Bronchial epithelial cell (primary cell): ENCODE measurements at regions not wholly inside any gene's neighbourhood (a gene's known extent, or its start where the extent isn't known, plus 50 kb on each side); places are given as distances from the start of the nearest gene placed in this dataset.

Experiments
- DNase-seq: peaks from one replicate; pipeline ENCODE4 v3.0.0-alpha.2; 2010; ENCODE audit warnings: low read depth
- FAIRE-seq: peaks from 2 replicates; lab custom pipeline; 2011; peaks lifted over from hg19 to GRCh38; lab: Jason Lieb, UNC
- H3K27me3 ChIP-seq: 2 replicates; pipeline ENCODE4 v1.5.1; 2011; ENCODE audit warnings: low read length; ENCODE audit not compliant: control insufficient read depth, insufficient read depth
- H3K36me3 ChIP-seq: 2 replicates; pipeline ENCODE4 v1.5.1; 2011; ENCODE audit warnings: low read length; ENCODE audit not compliant: control insufficient read depth, insufficient read depth
- H3K4me3 ChIP-seq: 2 replicates; pipeline ENCODE4 v1.5.1; 2011; ENCODE audit warnings: mild to moderate bottlenecking, low read depth, low read length, control low read depth
- TF ChIP-seq, protein P1 (sequence below): IDR thresholded peaks from 2 replicates; pipeline ENCODE4 v1.5.1; 2011; ENCODE audit warnings: mild to moderate bottlenecking, moderate library complexity, low read length, control low read depth, inconsistent platforms; ENCODE audit not compliant: insufficient read depth, severe bottlenecking

DNA sequence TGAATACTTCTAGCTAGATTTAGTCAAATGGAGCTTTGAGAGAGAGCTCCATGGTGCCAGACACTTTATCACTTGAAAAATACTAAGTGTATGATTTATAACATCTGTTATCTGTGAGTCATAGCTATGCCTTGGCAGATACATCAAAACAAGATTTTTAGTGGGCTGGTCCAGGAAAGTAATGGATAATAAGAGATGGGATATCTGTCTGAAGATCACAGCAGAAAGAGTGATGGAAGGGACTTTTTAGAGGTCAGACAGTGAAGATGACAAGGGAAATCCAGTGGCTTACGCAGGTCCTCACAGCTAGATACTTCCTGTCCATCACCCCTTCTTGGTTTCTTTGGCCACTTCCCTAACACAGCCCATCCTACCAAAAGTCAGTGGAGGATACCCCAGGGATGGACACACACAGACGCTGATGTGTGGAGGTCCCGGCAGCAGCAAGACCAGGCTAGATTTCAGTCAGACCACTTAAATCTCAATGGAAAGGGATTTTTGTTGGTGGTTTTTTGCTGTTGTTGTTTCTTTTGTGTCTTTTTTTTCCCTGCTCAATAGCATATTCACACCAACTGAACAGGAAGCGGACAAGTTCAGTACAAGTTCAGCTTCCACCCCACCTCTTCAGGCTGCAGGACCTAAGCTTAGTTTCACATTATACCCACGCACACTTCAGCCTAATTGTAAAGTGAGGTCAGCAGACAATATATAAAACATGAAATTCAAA is 209.3 kb downstream of the ALDH8A1 start:
- Histone ChIP-seq H3K36me3 (no peaks in the 10 kb centered on the region), H3K4me3 (no peak overlapping the region), H3K27me3 (peaks cover 6% of the 10 kb centered on the region)
- FAIRE-seq (no peak), DNase-seq (peak; percentile 64)
- TF ChIP-seq, protein P1, sequence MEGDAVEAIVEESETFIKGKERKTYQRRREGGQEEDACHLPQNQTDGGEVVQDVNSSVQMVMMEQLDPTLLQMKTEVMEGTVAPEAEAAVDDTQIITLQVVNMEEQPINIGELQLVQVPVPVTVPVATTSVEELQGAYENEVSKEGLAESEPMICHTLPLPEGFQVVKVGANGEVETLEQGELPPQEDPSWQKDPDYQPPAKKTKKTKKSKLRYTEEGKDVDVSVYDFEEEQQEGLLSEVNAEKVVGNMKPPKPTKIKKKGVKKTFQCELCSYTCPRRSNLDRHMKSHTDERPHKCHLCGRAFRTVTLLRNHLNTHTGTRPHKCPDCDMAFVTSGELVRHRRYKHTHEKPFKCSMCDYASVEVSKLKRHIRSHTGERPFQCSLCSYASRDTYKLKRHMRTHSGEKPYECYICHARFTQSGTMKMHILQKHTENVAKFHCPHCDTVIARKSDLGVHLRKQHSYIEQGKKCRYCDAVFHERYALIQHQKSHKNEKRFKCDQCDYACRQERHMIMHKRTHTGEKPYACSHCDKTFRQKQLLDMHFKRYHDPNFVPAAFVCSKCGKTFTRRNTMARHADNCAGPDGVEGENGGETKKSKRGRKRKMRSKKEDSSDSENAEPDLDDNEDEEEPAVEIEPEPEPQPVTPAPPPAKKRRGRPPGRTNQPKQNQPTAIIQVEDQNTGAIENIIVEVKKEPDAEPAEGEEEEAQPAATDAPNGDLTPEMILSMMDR, result no peak

DNA sequence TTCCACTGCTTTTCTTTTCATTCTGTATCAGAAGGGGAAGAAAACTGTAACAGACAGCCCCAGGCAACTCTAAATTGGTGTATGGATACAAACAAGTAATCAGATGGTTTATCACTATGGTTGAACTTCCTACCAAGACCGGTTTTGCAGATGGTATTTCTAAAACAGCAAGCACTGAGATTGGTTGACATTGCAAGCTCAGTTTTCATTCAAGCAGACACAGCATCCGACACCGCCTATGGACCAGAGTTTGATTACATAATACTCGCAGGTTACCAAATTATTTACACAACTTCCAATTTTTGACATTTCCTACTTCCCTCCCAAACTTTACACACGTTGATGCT is 209.9 kb downstream of the ALDH8A1 start:
- H3K4me3 ChIP-seq, result no peak overlapping the region
- FAIRE-seq, result no peak
- peaks cover 6% of the 10 kb centered on the region for H3K27me3 ChIP-seq
- TF ChIP-seq, protein P1, result no peak
- H3K36me3 ChIP-seq, result no peaks in the 10 kb centered on the region
- DNase-seq, result no peak

DNA sequence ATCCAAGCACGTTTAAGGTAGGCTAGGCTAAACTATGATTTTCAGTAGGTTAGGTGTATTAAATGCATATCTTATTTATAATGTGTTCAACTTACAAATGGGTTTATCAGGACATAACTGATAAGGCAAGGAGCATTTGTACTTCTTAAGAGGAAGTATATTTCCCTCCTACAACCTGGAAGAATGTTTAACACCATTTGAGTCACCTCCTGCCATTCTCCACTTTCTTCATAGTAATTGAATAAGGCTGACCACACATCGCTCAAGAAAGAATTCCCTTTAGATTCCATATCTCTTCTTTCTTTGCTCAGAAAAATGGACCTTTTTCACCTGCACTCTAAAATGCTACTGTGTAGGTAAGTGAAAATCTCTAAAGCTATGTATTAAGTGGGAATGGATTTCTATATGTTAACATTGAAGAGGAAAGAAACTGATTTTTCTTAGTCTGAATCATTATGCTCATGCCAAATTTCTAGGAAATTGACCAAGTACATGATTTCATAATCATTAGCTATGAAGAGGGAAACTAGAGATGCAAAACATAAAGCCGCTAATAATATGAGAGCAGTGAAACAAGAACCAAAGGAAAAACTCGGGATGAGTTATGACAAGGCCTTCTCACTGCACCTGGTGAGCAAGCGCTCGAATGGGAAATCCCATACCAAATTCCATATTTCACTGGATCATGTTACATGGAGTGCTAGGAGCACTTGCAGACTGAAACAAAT is 210.4 kb downstream of the ALDH8A1 start:
- H3K27me3 ChIP-seq, result peaks cover 6% of the 10 kb centered on the region
- no peaks in the 10 kb centered on the region for H3K36me3 ChIP-seq
- DNase-seq (peak; percentile 84), FAIRE-seq (no peak)
- TF ChIP-seq, protein P1, result no peak
- H3K4me3 ChIP-seq, result no peak overlapping the region

DNA sequence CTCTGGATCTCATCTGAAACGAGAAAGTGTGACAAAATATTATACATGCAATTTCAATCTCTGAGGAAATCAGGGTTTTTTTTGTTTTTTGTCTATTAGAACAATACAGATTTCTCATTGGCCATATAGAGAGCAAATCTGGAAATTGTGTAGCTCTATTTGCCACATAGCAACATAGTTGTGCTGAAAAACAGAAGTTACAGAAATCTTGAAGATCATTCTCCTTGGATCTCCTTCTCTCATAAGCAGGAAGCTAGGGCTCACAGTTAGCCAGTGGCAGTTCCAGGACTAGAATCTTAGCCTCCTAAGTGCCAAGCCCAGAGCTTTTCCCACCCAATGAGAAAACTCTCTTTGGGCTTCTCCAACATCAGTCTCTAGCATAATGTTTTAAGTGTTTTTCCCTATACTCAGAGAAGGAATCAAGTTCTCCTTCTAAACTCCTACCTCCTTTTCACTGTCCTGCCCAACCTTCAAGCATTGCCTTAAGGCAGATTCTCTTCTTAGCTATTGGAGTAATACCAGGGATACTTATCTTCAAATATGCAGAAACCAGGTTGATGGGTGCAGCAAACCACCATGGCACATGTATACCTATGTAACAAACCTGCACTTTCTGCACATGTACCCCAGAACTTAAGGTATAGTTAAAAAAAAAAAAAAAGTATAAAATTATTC is 211.6 kb downstream of the ALDH8A1 start:
- no peak for DNase-seq
- Histone ChIP-seq H3K4me3 (no peak overlapping the region), H3K36me3 (no peaks in the 10 kb centered on the region), H3K27me3 (no peaks in the 10 kb centered on the region)
- FAIRE-seq, result no peak
- TF ChIP-seq, protein P1, result no peak

DNA sequence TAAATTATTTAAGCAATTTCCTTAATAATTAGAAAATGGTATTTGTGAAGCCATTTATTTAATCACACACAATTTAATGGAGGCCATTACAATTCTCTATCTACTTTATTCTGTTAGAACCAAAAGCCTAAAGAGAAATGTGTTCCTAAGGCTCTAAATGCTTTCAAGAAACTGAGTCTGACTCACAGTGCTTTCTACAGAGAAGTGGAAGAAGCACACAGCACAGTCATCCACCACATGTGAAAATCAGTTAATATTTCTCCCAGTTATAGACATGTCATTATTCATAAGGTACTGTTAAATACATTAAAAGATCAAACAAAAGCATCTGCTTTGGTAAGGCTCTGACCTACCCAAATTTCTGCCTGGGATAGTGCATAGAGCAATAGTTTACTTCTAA is 214.4 kb downstream of the ALDH8A1 start:
- H3K36me3 ChIP-seq, result no peaks in the 10 kb centered on the region
- no peak overlapping the region for H3K4me3 ChIP-seq
- no peaks in the 10 kb centered on the region for H3K27me3 ChIP-seq
- FAIRE-seq, result no peak
- TF ChIP-seq, protein P1, result no peak
- DNase-seq, result no peak
